BJ (cell line): ENCODE measurements at regions not wholly inside any gene's neighbourhood (a gene's known extent, or its start where the extent isn't known, plus 50 kb on each side); places are given as distances from the start of the nearest gene placed in this dataset.

ENCODE experiments used
- CTCF ChIA-PET: fragments of 350-600 bp; formaldehyde crosslinking; extraction: SDS; loops from one replicate; lab custom pipeline; 2021; ENCODE audit warnings: antibody characterized with exemption, inconsistent platforms; lab: Yijun Ruan, JAX
- POLR2A ChIA-PET: fragments of 300-600 bp; sonication (Branson Sonifier 250); formaldehyde crosslinking; extraction: SDS; loops from one replicate; lab custom pipeline; 2021; ENCODE audit warnings: antibody characterized with exemption; lab: Charles Lee
- DNase-seq: peaks from one replicate; pipeline ENCODE4 v3.0.0-alpha.2; 2011; ENCODE audit warnings: low read depth
- H3K27me3 ChIP-seq: 2 replicates; pipeline ENCODE4 v1.6.0; 2011; ENCODE audit warnings: low read length; ENCODE audit not compliant: control insufficient read depth, insufficient read depth
- H3K36me3 ChIP-seq: 2 replicates; pipeline ENCODE4 v1.5.1; 2011; ENCODE audit warnings: low read length; ENCODE audit not compliant: control insufficient read depth, insufficient read depth
- H3K4me3 ChIP-seq: 2 replicates; pipeline ENCODE4 v1.5.1; 2011; ENCODE audit warnings: low read depth, mild to moderate bottlenecking, control low read depth, low read length
- TF ChIP-seq, protein P1 (sequence below): IDR thresholded peaks from 2 replicates; pipeline ENCODE4 v1.5.1; 2011; ENCODE audit warnings: low read depth, mild to moderate bottlenecking, control low read depth, inconsistent platforms, low read length, moderate library complexity; ENCODE audit not compliant: insufficient read depth

DNA sequence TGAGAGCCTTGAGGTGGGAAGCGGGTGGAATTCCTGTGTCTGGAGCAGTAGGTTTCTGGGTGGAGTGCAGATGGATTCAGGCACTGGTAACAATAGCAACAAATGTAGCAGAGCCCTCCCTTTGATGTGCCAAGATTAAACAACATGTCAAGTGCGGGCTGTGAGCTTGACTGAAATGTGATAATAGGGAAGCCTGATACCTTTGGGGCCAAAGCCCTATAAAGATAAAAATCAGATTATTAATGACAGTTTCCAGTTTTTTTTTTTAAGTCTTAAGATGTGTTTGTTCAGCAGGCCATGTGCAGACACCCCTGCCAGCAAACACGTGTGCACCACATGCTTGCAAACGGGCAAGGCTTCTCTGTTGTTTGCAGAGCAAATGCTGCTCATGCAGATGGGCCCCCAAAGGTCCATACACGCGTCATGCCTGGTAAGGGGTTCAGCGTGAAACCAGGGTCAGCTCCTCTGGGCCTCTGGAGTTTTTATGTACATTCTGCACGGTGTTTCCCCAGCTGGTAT is 193.2 kb downstream of the GADD45G start:
- H3K27me3 ChIP-seq: no peaks in the 10 kb centered on the region
- POLR2A ChIA-PET: no interaction called here
- CTCF ChIA-PET: no interaction called here
- DNase-seq: no peak
- TF ChIP-seq, protein P1, sequence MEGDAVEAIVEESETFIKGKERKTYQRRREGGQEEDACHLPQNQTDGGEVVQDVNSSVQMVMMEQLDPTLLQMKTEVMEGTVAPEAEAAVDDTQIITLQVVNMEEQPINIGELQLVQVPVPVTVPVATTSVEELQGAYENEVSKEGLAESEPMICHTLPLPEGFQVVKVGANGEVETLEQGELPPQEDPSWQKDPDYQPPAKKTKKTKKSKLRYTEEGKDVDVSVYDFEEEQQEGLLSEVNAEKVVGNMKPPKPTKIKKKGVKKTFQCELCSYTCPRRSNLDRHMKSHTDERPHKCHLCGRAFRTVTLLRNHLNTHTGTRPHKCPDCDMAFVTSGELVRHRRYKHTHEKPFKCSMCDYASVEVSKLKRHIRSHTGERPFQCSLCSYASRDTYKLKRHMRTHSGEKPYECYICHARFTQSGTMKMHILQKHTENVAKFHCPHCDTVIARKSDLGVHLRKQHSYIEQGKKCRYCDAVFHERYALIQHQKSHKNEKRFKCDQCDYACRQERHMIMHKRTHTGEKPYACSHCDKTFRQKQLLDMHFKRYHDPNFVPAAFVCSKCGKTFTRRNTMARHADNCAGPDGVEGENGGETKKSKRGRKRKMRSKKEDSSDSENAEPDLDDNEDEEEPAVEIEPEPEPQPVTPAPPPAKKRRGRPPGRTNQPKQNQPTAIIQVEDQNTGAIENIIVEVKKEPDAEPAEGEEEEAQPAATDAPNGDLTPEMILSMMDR: no peak
- no peak overlapping the region for H3K4me3 ChIP-seq
- H3K36me3 ChIP-seq: no peaks in the 10 kb centered on the region

DNA sequence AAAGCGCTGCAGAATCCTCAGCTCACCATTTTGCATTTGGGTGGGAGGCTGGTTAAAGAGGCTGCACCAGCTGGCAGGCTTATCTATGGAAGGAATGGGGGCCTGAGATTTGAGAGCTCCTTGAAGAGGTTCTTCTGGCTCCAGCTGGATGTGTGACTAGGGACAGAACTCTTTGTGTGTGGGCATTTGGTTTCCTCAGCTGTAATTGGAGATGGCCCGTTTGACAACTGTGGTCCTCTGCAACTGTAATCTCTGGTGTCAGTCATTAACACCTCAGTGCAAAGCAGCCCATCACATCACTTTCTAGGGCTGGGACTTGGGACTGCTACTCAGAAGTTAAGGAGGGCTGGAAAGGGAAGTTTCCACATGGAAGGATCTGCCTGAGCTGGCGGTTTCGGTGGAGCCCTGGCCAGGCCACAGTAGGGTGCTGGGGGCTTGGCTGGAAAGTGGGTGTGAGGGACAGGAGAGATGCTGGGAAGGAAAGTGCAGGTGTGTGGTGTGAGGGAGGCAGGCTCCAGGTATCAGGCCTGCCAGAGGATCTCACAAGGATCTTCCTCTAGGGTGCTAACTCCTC is 193.8 kb downstream of the GADD45G start:
- ChIA-PET POLR2A (no interaction called here), CTCF (no interaction called here)
- DNase-seq: no peak
- Histone ChIP-seq H3K27me3 (no peaks in the 10 kb centered on the region), H3K36me3 (no peaks in the 10 kb centered on the region), H3K4me3 (no peak overlapping the region)
- TF ChIP-seq, protein P1: no peak

DNA sequence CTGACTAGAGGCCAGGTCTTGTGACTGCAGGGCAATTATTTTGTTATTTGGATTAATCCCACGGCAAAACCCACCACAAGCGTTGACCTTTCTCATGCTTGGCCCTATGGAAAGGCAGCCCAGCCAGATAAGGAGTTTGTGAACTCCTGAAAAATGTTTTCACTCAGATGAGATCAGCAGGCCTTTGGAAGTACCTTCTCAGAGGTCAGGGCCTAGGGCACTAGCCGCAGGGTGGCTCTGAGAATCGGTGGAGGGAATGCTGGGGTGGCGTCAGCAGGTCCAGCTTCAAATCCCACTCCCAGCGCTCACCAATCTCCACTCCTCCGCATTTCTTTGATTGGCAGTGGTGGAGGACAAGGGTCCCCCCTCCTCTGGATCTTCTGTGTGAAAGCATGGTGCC is 194.4 kb downstream of the GADD45G start:
- Histone ChIP-seq H3K27me3 (no peaks in the 10 kb centered on the region), H3K4me3 (no peak overlapping the region), H3K36me3 (no peaks in the 10 kb centered on the region)
- DNase-seq: no peak
- TF ChIP-seq, protein P1: no peak
- ChIA-PET POLR2A (no interaction called here), CTCF (no interaction called here)

DNA sequence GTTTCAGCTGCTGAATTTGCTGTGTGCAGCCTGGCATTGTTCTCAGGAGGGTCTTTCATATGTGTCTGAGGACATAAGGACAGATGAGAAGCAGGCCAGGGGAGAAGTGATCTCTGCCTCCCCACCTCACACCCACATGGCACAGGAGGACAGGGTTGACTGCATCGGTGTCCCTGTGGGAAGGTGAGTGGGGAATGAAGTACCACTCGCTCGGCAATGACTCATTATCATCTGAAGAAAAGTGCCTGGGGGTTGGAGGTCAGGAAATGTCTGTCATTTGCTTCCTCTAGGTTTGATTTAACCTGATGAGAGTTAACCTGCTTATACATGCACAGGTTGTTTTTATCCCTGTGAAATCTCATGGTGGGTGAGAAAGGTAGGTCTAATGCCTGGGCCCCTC is 195.0 kb downstream of the GADD45G start:
- POLR2A ChIA-PET: no interaction called here
- CTCF ChIA-PET: no interaction called here
- Histone ChIP-seq H3K4me3 (no peak overlapping the region), H3K27me3 (no peaks in the 10 kb centered on the region), H3K36me3 (no peaks in the 10 kb centered on the region)
- TF ChIP-seq, protein P1: no peak
- DNase-seq: no peak

DNA sequence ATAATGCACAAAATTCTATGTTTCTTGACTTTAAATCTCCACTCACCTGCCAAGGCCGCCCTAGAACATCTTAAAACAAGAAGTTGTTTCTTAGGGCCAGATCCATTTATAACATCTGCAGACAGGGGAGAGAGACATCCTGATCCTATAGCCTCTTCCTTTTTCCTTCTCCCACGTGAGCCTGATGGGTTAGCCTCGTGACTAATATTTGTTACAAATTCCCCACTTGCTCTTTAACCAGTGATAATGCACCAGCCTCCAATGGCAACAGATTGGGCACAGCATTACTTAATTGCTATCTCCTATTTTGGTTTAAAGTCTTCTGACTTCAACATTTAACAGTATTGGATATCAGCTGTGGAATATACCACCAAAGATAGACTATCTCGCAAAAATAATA is 196.5 kb downstream of the GADD45G start:
- ChIA-PET POLR2A (no interaction called here), CTCF (interaction anchor here (1.2 kb wide), 1 partner anchor 82 kb away, joined by 3 read pairs; no protein-coding TSS in a partner anchor)
- H3K4me3 ChIP-seq: no peak overlapping the region
- no peaks in the 10 kb centered on the region for H3K27me3 ChIP-seq
- H3K36me3 ChIP-seq: no peaks in the 10 kb centered on the region
- no peak for DNase-seq
- TF ChIP-seq, protein P1: no peak
